B cell (primary cell): ENCODE measurements at regions not wholly inside any gene's neighbourhood (a gene's known extent, or its start where the extent isn't known, plus 50 kb on each side); places are given as distances from the start of the nearest gene placed in this dataset.

Source experiments
- EZH2 ChIP-seq: IDR thresholded peaks from 2 replicates; pipeline ENCODE4 v1.6.1; 2012; ENCODE audit warnings: borderline replicate concordance, low read depth, mild to moderate bottlenecking, moderate library complexity, low read length; ENCODE audit not compliant: insufficient read depth, poor library complexity, severe bottlenecking
- TF ChIP-seq, protein P1 (sequence below): fragments of 200-600 bp; IDR thresholded peaks from one replicate; pipeline ENCODE4 v1.8.0; 2022; ENCODE audit warnings: antibody characterized with exemption, mild to moderate bottlenecking

DNA sequence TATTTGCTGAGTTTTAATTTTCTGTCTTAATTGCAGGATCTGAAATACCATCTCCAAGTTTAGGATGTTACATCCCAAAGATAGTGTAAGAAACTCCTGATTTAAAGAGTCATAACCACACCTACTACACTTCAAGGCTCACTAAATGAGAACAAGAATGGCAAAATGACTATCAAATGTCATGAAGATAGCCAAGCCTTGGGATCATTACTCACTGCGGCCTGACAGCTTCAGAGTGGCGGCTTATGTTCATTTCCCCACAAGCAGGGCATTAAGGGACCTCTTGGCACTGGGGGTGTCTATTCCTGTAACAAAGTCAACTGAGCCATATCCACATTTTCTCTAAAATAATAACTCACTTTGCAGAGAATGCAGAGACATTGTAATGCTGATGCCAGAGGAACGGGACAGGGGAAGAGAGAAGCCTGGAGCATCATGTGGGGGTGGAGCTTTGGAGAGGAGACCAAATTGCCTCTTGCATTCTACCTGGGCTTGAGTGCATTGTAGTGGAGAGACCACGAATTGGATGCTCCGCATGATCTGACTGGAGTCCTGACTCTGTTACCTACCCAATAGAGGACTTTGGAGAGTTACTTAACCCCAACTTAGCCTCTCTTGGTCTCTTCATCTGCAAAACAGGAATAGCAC, 219.2 kb downstream of the OPA1 start:
- TF ChIP-seq, protein P1, sequence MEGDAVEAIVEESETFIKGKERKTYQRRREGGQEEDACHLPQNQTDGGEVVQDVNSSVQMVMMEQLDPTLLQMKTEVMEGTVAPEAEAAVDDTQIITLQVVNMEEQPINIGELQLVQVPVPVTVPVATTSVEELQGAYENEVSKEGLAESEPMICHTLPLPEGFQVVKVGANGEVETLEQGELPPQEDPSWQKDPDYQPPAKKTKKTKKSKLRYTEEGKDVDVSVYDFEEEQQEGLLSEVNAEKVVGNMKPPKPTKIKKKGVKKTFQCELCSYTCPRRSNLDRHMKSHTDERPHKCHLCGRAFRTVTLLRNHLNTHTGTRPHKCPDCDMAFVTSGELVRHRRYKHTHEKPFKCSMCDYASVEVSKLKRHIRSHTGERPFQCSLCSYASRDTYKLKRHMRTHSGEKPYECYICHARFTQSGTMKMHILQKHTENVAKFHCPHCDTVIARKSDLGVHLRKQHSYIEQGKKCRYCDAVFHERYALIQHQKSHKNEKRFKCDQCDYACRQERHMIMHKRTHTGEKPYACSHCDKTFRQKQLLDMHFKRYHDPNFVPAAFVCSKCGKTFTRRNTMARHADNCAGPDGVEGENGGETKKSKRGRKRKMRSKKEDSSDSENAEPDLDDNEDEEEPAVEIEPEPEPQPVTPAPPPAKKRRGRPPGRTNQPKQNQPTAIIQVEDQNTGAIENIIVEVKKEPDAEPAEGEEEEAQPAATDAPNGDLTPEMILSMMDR: no peak
- TF ChIP-seq EZH2: no peak
